A673 (cell line): ENCODE measurements at regions not wholly inside any gene's neighbourhood (a gene's known extent, or its start where the extent isn't known, plus 50 kb on each side); places are given as distances from the start of the nearest gene placed in this dataset.

ENCODE experiments used
- BruUV-seq: library from RNA; stranded (reverse); fragments of 400-500 nt; replicated peaks from 2 replicates; lab custom pipeline; 2021; lab: Mats Ljungman, UMichigan
- CTCF ChIA-PET: fragments of 300-600 bp; sonication (Branson Sonifier 250); formaldehyde crosslinking; loops from one replicate; lab custom pipeline; 2022; ENCODE audit warnings: antibody characterized with exemption; lab: Charles Lee
- POLR2A ChIA-PET: fragments of 300-600 bp; sonication (Branson Sonifier 250); formaldehyde crosslinking; loops from one replicate; lab custom pipeline; 2022; ENCODE audit warnings: antibody characterized with exemption; ENCODE audit not compliant: low non-redundant PET; lab: Charles Lee
- DNase-seq: peaks from one replicate; pipeline ENCODE4 v3.0.0-alpha.2; 2015; ENCODE audit warnings: low spot score
- H3K27ac ChIP-seq: fragments of 200-600 bp; sonication (generic); 2 replicates; pipeline ENCODE4 v1.5.1; 2016; ENCODE audit warnings: mixed run types, low read depth, mild to moderate bottlenecking, mixed read lengths, antibody characterized with exemption, low read length; ENCODE audit not compliant: poor library complexity, severe bottlenecking
- H3K27me3 ChIP-seq: fragments of 200-600 bp; sonication (generic); replicated peaks from 2 replicates; pipeline ENCODE4 v1.6.1; 2017; ENCODE audit warnings: mixed run types, low read depth, mild to moderate bottlenecking, mixed read lengths, antibody characterized with exemption, low read length; ENCODE audit not compliant: insufficient read depth, poor library complexity
- H3K36me3 ChIP-seq: fragments of 200-600 bp; sonication (generic); 2 replicates; pipeline ENCODE4 v1.6.1; 2016; ENCODE audit warnings: mixed run types, mild to moderate bottlenecking, mixed read lengths, antibody characterized with exemption, low read length; ENCODE audit not compliant: insufficient read depth, poor library complexity, severe bottlenecking
- H3K4me1 ChIP-seq: fragments of 200-600 bp; sonication (generic); 2 replicates; pipeline ENCODE4 v1.6.1; 2017; ENCODE audit warnings: mixed run types, mild to moderate bottlenecking, mixed read lengths, antibody characterized with exemption, low read length; ENCODE audit not compliant: insufficient read depth, poor library complexity, severe bottlenecking
- H3K4me3 ChIP-seq: fragments of 200-600 bp; sonication (generic); 2 replicates; pipeline ENCODE4 v1.5.1; 2016; ENCODE audit warnings: low read depth, mixed run types, mild to moderate bottlenecking, mixed read lengths, low read length; ENCODE audit not compliant: poor library complexity, severe bottlenecking
- H3K9me3 ChIP-seq: fragments of 200-600 bp; sonication (generic); 2 replicates; pipeline ENCODE4 v1.6.1; 2016; ENCODE audit warnings: mixed run types, low read depth, mild to moderate bottlenecking, mixed read lengths, antibody characterized with exemption, low read length; ENCODE audit not compliant: poor library complexity, severe bottlenecking
- EZH2 ChIP-seq: fragments of 200-600 bp; sonication (generic); IDR thresholded peaks from 2 replicates; pipeline ENCODE4 v1.6.1; 2017; ENCODE audit warnings: borderline replicate concordance, low read depth, mild to moderate bottlenecking, mixed read lengths, antibody characterized with exemption, low read length; ENCODE audit not compliant: poor library complexity, severe bottlenecking
- intact Hi-C: fragments of 100-400 bp; cut with micrococcal nuclease; formaldehyde crosslinking; loops from one replicate; pipeline ENCODE4 v1.10.0; 2022; ENCODE audit not compliant: unreplicated experiment
- TF ChIP-seq, protein P1 (sequence below): fragments of 300-800, 200-600 bp; sonication (generic); conservative IDR thresholded peaks from 2 replicates; pipeline ENCODE4 v1.5.1; 2017; ENCODE audit warnings: low read depth, mild to moderate bottlenecking, antibody characterized with exemption, low read length, moderate library complexity, mixed read lengths

DNA sequence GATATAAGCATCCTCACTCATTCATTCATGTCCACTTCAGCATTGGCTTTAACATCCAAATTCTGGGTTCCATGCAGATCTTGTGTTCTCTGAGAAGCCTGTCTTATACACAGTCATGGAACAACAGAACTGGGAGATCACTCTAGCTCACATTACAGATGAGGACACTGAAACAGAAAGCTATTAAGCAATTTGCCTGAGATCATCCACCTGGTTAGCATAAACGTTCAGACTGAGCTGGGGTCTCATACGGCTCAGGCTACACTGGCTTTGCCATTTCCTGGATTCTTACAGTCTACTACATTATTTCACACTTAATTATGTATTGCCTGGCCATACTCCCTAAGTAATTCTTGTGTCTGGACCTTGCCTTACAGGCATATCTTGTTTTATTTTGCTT is 169.4 kb upstream of the FANCL start:
- POLR2A ChIA-PET = no interaction called here
- CTCF ChIA-PET = no interaction called here
- no peak overlapping the region for H3K27ac ChIP-seq

DNA sequence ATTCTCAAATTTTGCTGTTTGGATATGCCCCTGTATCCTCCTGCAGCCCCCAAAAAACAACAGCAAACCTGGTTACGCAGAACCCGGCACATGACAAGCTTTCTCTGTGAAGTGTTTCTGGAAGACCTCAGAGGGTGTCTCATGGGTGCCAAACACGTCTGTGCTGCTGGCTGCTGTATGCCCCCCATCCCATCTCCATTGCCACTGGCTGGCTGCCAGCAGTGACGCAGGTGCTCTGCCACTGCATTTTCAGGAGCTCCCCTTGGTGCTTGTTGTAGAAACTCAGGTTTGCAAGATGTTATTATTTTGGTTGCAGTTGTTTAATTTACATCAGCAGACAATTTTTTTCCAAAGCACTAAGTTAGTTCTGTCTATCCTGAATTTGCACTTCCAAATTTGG is 166.4 kb upstream of the FANCL start:
- H3K27me3 ChIP-seq = peaks cover 10% of the 10 kb centered on the region
- H3K9me3 ChIP-seq = no peaks in the 10 kb centered on the region
- H3K36me3 ChIP-seq = no peaks in the 10 kb centered on the region
- ChIA-PET CTCF (no interaction called here), POLR2A (no interaction called here)
- intact Hi-C loops = no loop called here
- TF ChIP-seq, protein P1, sequence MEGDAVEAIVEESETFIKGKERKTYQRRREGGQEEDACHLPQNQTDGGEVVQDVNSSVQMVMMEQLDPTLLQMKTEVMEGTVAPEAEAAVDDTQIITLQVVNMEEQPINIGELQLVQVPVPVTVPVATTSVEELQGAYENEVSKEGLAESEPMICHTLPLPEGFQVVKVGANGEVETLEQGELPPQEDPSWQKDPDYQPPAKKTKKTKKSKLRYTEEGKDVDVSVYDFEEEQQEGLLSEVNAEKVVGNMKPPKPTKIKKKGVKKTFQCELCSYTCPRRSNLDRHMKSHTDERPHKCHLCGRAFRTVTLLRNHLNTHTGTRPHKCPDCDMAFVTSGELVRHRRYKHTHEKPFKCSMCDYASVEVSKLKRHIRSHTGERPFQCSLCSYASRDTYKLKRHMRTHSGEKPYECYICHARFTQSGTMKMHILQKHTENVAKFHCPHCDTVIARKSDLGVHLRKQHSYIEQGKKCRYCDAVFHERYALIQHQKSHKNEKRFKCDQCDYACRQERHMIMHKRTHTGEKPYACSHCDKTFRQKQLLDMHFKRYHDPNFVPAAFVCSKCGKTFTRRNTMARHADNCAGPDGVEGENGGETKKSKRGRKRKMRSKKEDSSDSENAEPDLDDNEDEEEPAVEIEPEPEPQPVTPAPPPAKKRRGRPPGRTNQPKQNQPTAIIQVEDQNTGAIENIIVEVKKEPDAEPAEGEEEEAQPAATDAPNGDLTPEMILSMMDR = no peak
- no peak for TF ChIP-seq EZH2
- no TSS peak for BruUV-seq
- DNase-seq = no peak
- H3K4me1 ChIP-seq = no peaks in the 10 kb centered on the region
- no peak overlapping the region for H3K27ac ChIP-seq
- H3K4me3 ChIP-seq = no peak overlapping the region

More for the DNA sequence above, 169.4 kb upstream of the FANCL start:
- intact Hi-C loops = no loop called here
- no TSS peak for BruUV-seq
- TF ChIP-seq, protein P1 = no peak
- TF ChIP-seq EZH2 = no peak
- Histone ChIP-seq H3K27me3 (no peaks in the 10 kb centered on the region), H3K4me1 (no peaks in the 10 kb centered on the region), H3K9me3 (no peaks in the 10 kb centered on the region), H3K36me3 (no peaks in the 10 kb centered on the region), H3K4me3 (no peak overlapping the region)
- DNase-seq = no peak

DNA sequence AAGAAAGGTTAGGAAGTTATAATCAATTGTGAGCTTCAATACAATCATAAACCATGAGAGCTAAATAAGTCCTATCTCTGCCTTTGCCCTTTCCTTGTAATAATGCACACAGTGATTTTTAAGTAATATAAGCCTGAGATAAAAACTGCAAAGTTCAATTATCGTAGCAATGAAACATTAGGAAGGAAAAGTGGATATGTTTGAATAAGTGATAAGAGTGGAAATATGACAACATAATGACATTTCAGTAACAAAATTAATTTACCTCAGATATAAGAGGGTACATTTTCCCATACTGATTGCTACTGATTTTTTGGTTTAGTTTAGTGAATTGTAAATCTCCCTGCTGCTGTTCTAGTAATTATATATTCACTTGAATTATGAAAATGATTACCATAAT is 164.2 kb upstream of the FANCL start:
- intact Hi-C loops = no loop called here
- H3K27me3 ChIP-seq = peaks cover 10% of the 10 kb centered on the region
- no peak overlapping the region for H3K27ac ChIP-seq
- no TSS peak for BruUV-seq
- no peak for DNase-seq
- no peaks in the 10 kb centered on the region for H3K36me3 ChIP-seq
- no peak overlapping the region for H3K4me3 ChIP-seq
- no peaks in the 10 kb centered on the region for H3K9me3 ChIP-seq
- ChIA-PET POLR2A (no interaction called here), CTCF (no interaction called here)
- no peaks in the 10 kb centered on the region for H3K4me1 ChIP-seq
- no peak for TF ChIP-seq EZH2

DNA sequence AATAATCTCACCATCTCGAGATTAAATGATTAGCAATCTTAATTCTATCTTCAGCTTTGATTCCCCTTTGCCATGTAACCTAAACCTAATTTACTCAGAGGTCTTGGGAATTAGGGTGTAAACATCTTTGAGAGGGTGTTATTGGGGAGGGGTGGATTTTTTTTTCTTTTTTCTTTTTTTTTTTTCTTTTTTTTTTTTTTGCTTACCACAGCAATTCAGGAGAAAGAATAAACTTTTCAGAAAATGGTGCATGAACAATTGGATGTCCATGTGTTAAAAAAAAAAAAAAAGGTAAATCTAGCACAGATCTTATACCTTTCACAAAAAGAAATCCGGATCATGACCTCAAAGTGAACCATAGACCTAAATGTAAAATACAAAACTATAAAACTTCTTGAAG is 160.8 kb upstream of the FANCL start:
- no TSS peak for BruUV-seq
- no peaks in the 10 kb centered on the region for H3K9me3 ChIP-seq
- intact Hi-C loops = no loop called here
- no peak for TF ChIP-seq EZH2
- TF ChIP-seq, protein P1 = no peak
- H3K36me3 ChIP-seq = no peaks in the 10 kb centered on the region
- H3K4me3 ChIP-seq = no peak overlapping the region
- DNase-seq = no peak
- H3K27ac ChIP-seq = no peak overlapping the region
- H3K4me1 ChIP-seq = no peaks in the 10 kb centered on the region
- ChIA-PET CTCF (no interaction called here), POLR2A (no interaction called here)
- peaks cover 15% of the 10 kb centered on the region for H3K27me3 ChIP-seq
